GM18507 (cell line): ENCODE measurements at regions not wholly inside any gene's neighbourhood (a gene's known extent, or its start where the extent isn't known, plus 50 kb on each side); places are given as distances from the start of the nearest gene placed in this dataset.
"Not testable (repeated sequence)": the region's sequence is repeated elsewhere in the genome, so short reads cannot be mapped to it uniquely, and the experiment has no call there.

Experiments
- DNase-seq: peaks from one replicate; pipeline ENCODE4 v3.0.0; 2011; ENCODE audit warnings: low read depth; ENCODE audit not compliant: insufficient read length; ENCODE audit errors: extremely low spot score
- FAIRE-seq: peaks from 2 replicates; lab custom pipeline; 2011; peaks lifted over from hg19 to GRCh38; lab: Jason Lieb, UNC

GRCh38 chr12:124479680-124480468, 87.5 kb downstream of the NCOR2 start:
- no peak for DNase-seq
- FAIRE-seq: no peak

GRCh38 chr12:124478985-124479645, 88.3 kb downstream of the NCOR2 start:
- DNase-seq (no peak), FAIRE-seq (no peak)

DNA sequence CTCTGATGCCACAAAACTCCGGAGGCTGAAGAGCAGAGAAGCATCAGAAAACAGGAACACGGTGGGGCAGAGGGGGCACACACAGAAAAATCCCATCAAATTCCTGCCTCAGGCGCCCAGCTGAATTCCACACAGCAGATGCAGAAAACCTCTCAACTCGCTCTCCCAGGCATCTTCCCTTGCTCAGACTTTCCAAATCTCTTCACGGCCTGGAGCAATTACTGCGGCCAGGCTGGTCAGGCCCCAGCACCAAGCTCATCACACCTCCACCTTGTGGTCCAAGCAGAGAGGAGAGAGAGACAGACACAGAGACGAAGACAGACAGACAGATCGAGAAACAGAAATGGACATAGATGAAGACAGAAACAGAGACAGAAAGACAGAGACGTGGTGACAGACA, 89.0 kb downstream of the NCOR2 start:
- FAIRE-seq (no peak), DNase-seq (no peak)

- DNase-seq: no peak
These were observed 90.1 kb downstream of the NCOR2 start for GRCh38 chr12:124477107-124477915.

DNA sequence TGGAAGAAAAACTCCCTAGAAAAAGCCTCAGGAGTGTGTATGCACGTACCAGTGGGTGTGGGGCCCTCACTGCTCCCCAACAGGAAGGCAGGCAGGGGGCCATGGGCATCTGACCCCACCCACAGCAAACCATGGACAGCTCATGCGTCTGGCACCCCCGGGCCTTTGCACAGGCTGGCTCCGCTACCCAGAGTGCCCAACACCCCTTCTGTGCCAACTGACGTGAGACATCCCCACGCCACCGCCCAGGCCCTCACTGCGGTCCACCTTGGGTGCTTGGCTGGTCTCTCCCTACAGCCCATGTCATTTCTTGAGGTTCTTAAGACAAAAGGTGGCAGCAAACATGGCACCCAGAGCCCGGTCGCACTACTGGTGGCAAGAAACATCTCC, 91.4 kb downstream of the NCOR2 start:
- FAIRE-seq: no peak
- no peak for DNase-seq

More at GRCh38 chr12:124477107-124477915, 90.1 kb downstream of the NCOR2 start:
- peak; percentile 86 for FAIRE-seq

GRCh38 chr12:124475295-124476010, 92.0 kb downstream of the NCOR2 start:
- no peak for FAIRE-seq
- no peak for DNase-seq

DNA sequence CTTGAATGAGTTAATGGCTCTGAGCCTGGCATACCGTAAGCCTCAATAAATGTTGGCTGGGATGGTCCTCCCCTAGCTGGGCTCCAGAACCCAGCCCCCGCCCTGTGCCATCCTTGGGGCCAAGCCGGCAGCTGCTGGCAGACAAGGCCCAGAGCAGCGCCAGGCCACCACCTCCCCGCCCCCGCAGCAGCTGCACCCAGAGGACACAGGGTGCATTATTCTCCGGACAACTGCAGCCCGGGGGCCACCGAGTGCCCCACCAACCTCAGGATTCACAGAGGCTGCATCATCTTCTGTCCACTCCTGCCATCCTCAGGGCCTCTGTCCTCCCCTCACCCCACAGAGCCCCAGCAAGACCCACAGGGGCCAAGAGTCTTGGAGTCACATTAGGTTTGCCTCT, 92.7 kb downstream of the NCOR2 start:
- FAIRE-seq (no peak), DNase-seq (no peak)

- FAIRE-seq: no peak
- DNase-seq: no peak
These were observed 94.6 kb downstream of the NCOR2 start for GRCh38 chr12:124472690-124473279.

DNA sequence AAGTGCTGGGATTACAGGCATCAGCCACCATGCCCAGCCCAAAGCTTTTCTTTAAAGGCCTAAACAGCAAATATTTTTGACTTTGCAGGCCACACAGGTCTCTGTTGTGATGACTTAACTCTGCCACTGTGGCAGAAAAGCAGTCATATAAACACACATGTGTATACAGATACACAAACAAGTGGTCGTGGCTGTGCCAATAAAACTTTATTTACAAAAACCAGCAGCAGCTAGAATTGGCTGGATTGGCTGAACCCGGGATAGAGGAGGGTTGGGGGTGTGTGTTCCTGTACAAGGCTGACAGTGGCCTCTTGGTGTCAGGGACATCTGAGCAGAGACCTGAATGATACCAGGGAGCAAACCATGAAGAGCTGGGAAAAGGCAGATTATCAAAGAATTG, 95.6 kb downstream of the NCOR2 start:
- no peak for DNase-seq
- FAIRE-seq: no peak

GRCh38 chr12:124470806-124471205, 96.6 kb downstream of the NCOR2 start:
- DNase-seq: no peak
- no peak for FAIRE-seq

DNA sequence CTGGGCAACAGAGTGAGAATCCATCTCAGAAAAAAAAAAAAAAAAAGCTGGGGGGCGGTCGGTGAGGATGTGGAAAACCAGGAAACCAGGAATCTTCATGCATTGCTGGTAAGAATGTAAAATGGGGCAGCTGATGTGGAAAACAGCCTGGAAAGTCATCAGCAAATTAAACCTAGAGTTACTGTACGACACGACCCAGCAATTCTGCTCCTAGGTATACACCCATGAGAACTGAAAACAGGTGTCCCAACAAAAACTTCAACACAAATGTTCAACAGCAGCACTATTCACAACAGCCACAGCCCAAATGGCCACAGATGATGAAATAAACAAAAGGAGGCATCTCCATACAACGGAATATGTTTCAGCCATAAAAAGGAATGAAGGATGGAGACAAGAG, 97.3 kb downstream of the NCOR2 start:
- DNase-seq: no peak
- FAIRE-seq: no peak

GRCh38 chr12:124469193-124469888, 98.1 kb downstream of the NCOR2 start:
- DNase-seq: no peak
- no peak for FAIRE-seq

DNA sequence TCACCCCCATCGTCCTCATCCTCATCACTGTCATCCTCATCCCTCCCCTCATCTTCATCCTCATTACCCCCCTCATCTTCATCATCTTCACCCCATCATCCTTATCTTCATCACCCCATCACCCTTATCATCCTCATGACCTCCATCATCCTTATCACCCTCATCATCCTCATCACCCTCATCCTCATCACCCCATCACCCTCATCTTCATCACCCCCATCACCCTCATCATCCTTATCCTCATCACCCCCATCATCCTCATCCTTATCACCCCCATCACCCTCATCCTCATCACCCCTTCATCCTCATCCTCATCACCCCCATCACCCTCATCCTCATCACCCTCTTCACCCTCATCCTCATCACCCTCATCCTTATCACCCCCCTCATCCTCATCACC, 99.9 kb downstream of the NCOR2 start:
- not testable (repeated sequence) for FAIRE-seq, DNase-seq

DNA sequence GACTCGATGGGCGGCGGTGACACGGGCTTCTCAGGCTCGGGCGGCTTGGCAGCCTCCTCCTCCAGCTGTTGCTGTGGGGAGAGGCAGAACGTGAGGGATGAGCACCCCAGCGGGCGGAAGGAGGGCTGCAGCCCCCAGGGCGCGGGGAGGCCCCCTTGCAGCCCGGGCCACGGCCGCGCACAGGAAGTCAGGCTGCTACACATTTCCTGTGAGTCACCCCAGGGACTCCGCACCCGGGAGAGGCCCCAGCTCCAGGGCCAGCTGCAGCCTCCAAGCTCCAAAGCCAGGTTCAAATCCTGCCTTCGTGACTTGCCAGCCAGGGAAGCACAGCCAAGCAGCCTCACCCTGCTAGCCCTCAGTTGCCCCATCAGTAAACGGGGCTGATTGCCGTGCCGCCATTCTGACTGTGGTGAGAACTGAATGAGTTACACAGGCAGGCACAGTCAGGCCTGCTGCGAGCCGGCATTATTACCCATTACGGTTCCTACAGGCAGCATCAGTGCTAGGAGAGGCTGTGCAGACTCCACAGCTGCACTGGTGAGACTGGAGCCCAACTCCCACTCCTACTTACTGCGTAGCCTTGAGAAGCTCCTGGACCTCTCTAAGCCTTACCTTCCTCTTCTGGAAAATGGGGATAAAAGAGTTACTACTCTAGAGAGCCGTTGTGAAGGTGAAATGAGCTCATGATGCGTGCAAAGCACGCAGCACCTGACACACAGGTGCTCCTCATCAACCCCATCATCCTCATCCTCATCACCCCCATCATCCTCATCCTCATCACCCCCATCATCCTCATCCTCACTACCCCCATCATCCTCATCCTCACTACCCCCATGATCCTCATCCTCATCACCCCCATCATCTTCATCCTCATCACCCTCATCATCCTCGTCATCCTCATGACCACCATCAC, 100.9 kb downstream of the NCOR2 start:
- peak; percentile 89 for FAIRE-seq
- peak; percentile 83 for DNase-seq

DNA sequence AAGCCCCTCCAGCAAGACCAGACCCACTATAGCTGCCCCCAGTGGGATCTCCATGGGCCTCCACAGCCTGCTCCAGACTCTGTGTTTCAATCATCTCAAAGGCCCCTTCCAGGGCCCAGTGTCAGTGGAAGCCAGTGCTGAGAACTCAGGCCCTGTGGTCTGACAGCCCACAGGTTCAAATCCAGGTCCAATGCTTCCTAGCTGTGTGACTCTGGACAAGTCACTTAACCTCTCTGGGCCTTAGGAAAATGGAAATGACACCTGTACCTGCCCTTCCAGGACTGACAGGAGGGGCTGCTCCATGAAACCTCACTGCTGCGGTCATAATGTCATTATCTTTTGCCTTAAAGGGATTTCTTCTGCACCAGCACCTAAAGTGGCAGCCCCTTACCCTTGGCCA, 101.9 kb downstream of the NCOR2 start:
- no peak for FAIRE-seq
- DNase-seq: no peak

DNA sequence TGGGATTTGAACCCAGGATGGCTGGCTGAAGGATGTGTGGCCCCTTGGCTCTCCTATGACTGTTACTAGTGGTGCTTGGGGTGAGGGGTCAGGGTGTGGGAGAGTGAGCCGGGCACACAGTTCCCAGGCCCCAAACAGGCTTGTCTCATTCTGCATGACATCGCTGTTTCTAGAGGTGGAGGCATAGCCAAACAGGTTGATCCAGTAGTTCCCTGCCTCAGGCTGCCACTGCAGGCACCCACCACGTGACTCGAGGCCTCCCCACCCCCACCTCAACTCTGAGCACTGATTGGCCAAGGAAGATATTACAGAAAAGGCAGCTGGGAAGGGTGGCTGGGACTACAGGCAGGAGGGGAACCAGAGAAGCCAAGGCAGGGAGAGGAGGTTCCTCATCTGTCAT, 102.6 kb downstream of the NCOR2 start:
- no peak for DNase-seq

DNA sequence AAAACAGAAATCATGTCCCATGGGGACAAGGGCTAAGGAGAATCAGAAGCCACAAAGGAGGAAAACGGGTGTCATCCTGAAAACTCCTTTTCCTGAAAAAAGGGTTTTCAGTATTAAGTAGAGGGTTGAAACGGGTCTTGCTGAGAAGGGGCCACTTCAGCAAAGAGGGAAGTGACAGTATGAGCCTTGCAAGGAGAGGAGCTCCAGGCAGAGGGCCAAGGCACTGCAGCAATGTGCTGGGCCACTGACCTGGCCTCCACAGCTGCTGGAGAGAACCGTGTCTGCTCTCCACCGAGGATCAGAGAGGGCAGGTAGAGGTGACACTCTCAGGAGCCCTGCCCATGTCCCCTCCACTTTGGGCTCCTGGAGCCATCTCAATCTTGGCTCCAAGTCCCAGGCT, 103.3 kb downstream of the NCOR2 start:
- FAIRE-seq (no peak), DNase-seq (no peak)

More for the DNA sequence above, 102.6 kb downstream of the NCOR2 start:
- no peak for FAIRE-seq
